IMR-90 (cell line): ENCODE measurements at regions not wholly inside any gene's neighbourhood (a gene's known extent, or its start where the extent isn't known, plus 50 kb on each side); places are given as distances from the start of the nearest gene placed in this dataset.

Source experiments
- ATAC-seq: fragments of 200-7000 bp; cut with Tn5 transposase; 2 replicates; pipeline ENCODE4 v1.9.1; 2020; ENCODE audit warnings: low read depth, mild to moderate bottlenecking, moderate library complexity
- BruUV-seq: library from RNA; stranded (reverse); fragments of 400-500 nt; replicated peaks from 2 replicates; lab custom pipeline; 2021; lab: Mats Ljungman, UMichigan
- CTCF ChIA-PET: fragments of 300-600 bp; formaldehyde crosslinking; extraction: SDS; loops from one replicate; lab custom pipeline; 2021; ENCODE audit warnings: antibody characterized with exemption; lab: Yijun Ruan, JAX
- POLR2A ChIA-PET: fragments of 300-600 bp; sonication (Branson Sonifier 250); formaldehyde crosslinking; loops from one replicate; lab custom pipeline; 2022; ENCODE audit warnings: antibody characterized with exemption; ENCODE audit not compliant: unreplicated experiment; lab: Charles Lee
- DNase-seq: peaks from one replicate; pipeline ENCODE4 v3.0.0; 2013
- H2AFZ ChIP-seq: replicated peaks from 2 replicates; pipeline ENCODE3; 2013; ENCODE audit warnings: low read length, mild to moderate bottlenecking; ENCODE audit not compliant: poor library complexity
- H2AK5ac ChIP-seq: 2 replicates; pipeline ENCODE4 v1.6.1; 2013; ENCODE audit warnings: low read depth, low read length, inconsistent platforms
- H2AK9ac ChIP-seq: replicated peaks from 2 replicates; pipeline ENCODE3; 2013; ENCODE audit warnings: mild to moderate bottlenecking, low read depth, low read length, moderate library complexity; ENCODE audit not compliant: poor library complexity
- H2BK120ac ChIP-seq: 2 replicates; pipeline ENCODE4 v1.6.1; 2013; ENCODE audit warnings: low read depth, low read length, inconsistent platforms
- H2BK15ac ChIP-seq: 3 replicates; pipeline ENCODE4 v1.6.1; 2013; ENCODE audit warnings: low read depth, low read length, inconsistent platforms
- H2BK20ac ChIP-seq: 2 replicates; pipeline ENCODE4 v1.6.1; 2013; ENCODE audit warnings: low read depth, mild to moderate bottlenecking, inconsistent platforms, low read length, moderate library complexity
- H2BK5ac ChIP-seq: 2 replicates; pipeline ENCODE4 v1.6.1; 2013; ENCODE audit warnings: mild to moderate bottlenecking, low read depth, low read length, inconsistent platforms; ENCODE audit not compliant: poor library complexity, severe bottlenecking
- H3K14ac ChIP-seq: replicated peaks from 2 replicates; pipeline ENCODE4 v1.6.1; 2013; ENCODE audit warnings: low read depth, low read length, inconsistent platforms
- H3K18ac ChIP-seq: 2 replicates; pipeline ENCODE4 v1.6.1; 2013; ENCODE audit warnings: low read depth, low read length, control low read depth
- H3K23ac ChIP-seq: 2 replicates; pipeline ENCODE4 v1.6.1; 2013; ENCODE audit warnings: low read depth, low read length, inconsistent platforms
- H3K27ac ChIP-seq: 2 replicates; pipeline ENCODE4 v1.5.1; 2013; ENCODE audit warnings: mild to moderate bottlenecking, control low read depth, low read length; ENCODE audit not compliant: insufficient read depth
- H3K27me3 ChIP-seq: 2 replicates; pipeline ENCODE4 v1.6.1; 2013; ENCODE audit warnings: low read length; ENCODE audit not compliant: control insufficient read depth, insufficient read depth
- H3K36me3 ChIP-seq: 2 replicates; pipeline ENCODE4 v1.6.1; 2013; ENCODE audit warnings: low read length, mixed read lengths; ENCODE audit not compliant: control insufficient read depth, insufficient read depth
- H3K4ac ChIP-seq: 2 replicates; pipeline ENCODE4 v1.6.1; 2013; ENCODE audit warnings: low read depth, low read length, inconsistent platforms
- H3K4me1 ChIP-seq: 2 replicates; pipeline ENCODE4 v1.6.1; 2013; ENCODE audit warnings: low read length, mixed read lengths; ENCODE audit not compliant: control insufficient read depth, insufficient read depth
- H3K4me2 ChIP-seq: 2 replicates; pipeline ENCODE4 v1.6.1; 2013; ENCODE audit warnings: low read depth, mild to moderate bottlenecking, control low read depth, low read length, moderate library complexity
- H3K4me3 ChIP-seq: 2 replicates; pipeline ENCODE4 v1.5.1; 2013; ENCODE audit warnings: low read depth, mild to moderate bottlenecking, control low read depth, low read length, moderate library complexity; ENCODE audit not compliant: insufficient read depth
- H3K56ac ChIP-seq: 2 replicates; pipeline ENCODE4 v1.6.1; 2013; ENCODE audit warnings: low read length, inconsistent platforms; ENCODE audit not compliant: insufficient read depth; ENCODE audit errors: extremely low read depth
- H3K79me1 ChIP-seq, 2 experiments: 2 replicates each; pipeline ENCODE4 v1.6.1; 2013; ENCODE audit warnings: low read length in 2 of 2, inconsistent platforms in 1 of 2, low read depth in 1 of 2
- H3K9ac ChIP-seq: 2 replicates; pipeline ENCODE4 v1.6.1; 2013; ENCODE audit warnings: low read depth, low read length, control low read depth
- H3K9me1 ChIP-seq: 2 replicates; pipeline ENCODE4 v1.6.1; 2013; ENCODE audit warnings: low read length, inconsistent platforms; ENCODE audit not compliant: insufficient read depth
- H3K9me3 ChIP-seq: 2 replicates; pipeline ENCODE4 v1.6.1; 2013; ENCODE audit warnings: low read length; ENCODE audit not compliant: control insufficient read depth, insufficient read depth
- H4K20me1 ChIP-seq: 2 replicates; pipeline ENCODE4 v1.6.1; 2013; ENCODE audit warnings: low read length, inconsistent platforms; ENCODE audit not compliant: insufficient read depth
- H4K5ac ChIP-seq: 2 replicates; pipeline ENCODE4 v1.6.1; 2013; ENCODE audit warnings: mild to moderate bottlenecking, low read depth, low read length, control low read depth
- H4K8ac ChIP-seq, 2 experiments: 2 replicates each; pipeline ENCODE4 v1.6.1; 2013; ENCODE audit warnings: low read depth in 2 of 2, low read length in 2 of 2, control low read depth in 1 of 2, inconsistent platforms in 1 of 2
- H4K91ac ChIP-seq: 2 replicates; pipeline ENCODE4 v1.6.1; 2013; ENCODE audit warnings: low read depth, low read length, inconsistent platforms; ENCODE audit not compliant: insufficient read depth
- BHLHE40 ChIP-seq: fragments of 150-350 bp; IDR thresholded peaks from 2 replicates; pipeline ENCODE4 v1.6.1; 2016; ENCODE audit warnings: mild to moderate bottlenecking, low read depth, low read length
- CEBPB ChIP-seq: IDR thresholded peaks from 2 replicates; pipeline ENCODE4 v1.6.1; 2012; ENCODE audit warnings: low read depth, low read length, improper control_type of control experiment
- CHD1 ChIP-seq: IDR thresholded peaks from 2 replicates; pipeline ENCODE4 v1.6.1; 2012; ENCODE audit warnings: low read depth, low read length, improper control_type of control experiment
- CTCF ChIP-seq: conservative IDR thresholded peaks from 2 replicates; pipeline ENCODE4 v1.5.1; 2012; ENCODE audit warnings: mild to moderate bottlenecking, low read depth, low read length, improper control_type of control experiment
- ELK1 ChIP-seq: fragments of 150-350 bp; IDR thresholded peaks from 2 replicates; pipeline ENCODE4 v1.6.1; 2016; ENCODE audit warnings: low read depth, mild to moderate bottlenecking, low read length, moderate library complexity, borderline replicate concordance
- FOS ChIP-seq: fragments of 150-350 bp; IDR thresholded peaks from 2 replicates; pipeline ENCODE4 v1.6.1; 2016; ENCODE audit warnings: low read depth, low read length
- MAFK ChIP-seq: IDR thresholded peaks from 2 replicates; pipeline ENCODE4 v1.6.1; 2012; ENCODE audit warnings: low read depth, low read length, improper control_type of control experiment
- MXI1 ChIP-seq: IDR thresholded peaks from 2 replicates; pipeline ENCODE4 v1.6.1; 2012; ENCODE audit warnings: low read depth, mild to moderate bottlenecking, low read length, moderate library complexity, borderline replicate concordance
- POLR2A ChIP-seq: IDR thresholded peaks from 2 replicates; pipeline ENCODE4 v1.6.1; 2012; ENCODE audit warnings: mild to moderate bottlenecking, low read depth, low read length
- RAD21 ChIP-seq: IDR thresholded peaks from 2 replicates; pipeline ENCODE4 v1.6.1; 2012; ENCODE audit warnings: low read length, improper control_type of control experiment
- RCOR1 ChIP-seq: IDR thresholded peaks from 2 replicates; pipeline ENCODE4 v1.6.1; 2012; ENCODE audit warnings: mild to moderate bottlenecking, low read length, improper control_type of control experiment; ENCODE audit not compliant: insufficient replicate concordance
- SMC3 ChIP-seq: fragments of 150-350 bp; IDR thresholded peaks from 2 replicates; pipeline ENCODE4 v1.6.1; 2016; ENCODE audit warnings: low read depth, mild to moderate bottlenecking, antibody characterized with exemption, low read length, moderate library complexity
- WGBS, 2 experiments: methylation state at CpG; one replicate each; pipeline versions ENCODE4 v1.1.5 to v1.1.7; 2013; ENCODE audit warnings: missing lambda C conversion rate in 2 of 2; ENCODE audit not compliant: insufficient read length in 1 of 2; ENCODE audit errors: extremely low coverage in 2 of 2; 5-methylcytosine and 5-hydroxymethylcytosine counted together
- dilution Hi-C: fragments of 300-500 bp; cut with HindIII; formaldehyde crosslinking; loops from one replicate; pipeline ENCODE4 v1.14.3; 2018; ENCODE audit warnings: low sequenced_read_pairs; ENCODE audit not compliant: unreplicated experiment
- in situ Hi-C: fragments of 300-500 bp; cut with MboI; formaldehyde crosslinking; loops from 3 replicates; pipeline ENCODE4 v1.14.3; 2019; ENCODE audit warnings: low sequenced_read_pairs, inconsistent platforms, mixed read lengths
- intact Hi-C: fragments of 100-400 bp; cut with micrococcal nuclease; formaldehyde crosslinking; loops from 2 replicates; pipeline ENCODE4 v1.10.0; 2022

GRCh38 chr2:121021685-121022084, 263.3 kb downstream of the TFCP2L1 start:
- H3K4ac ChIP-seq = no peak overlapping the region
- no peak overlapping the region for H3K9ac ChIP-seq
- no peaks in the 10 kb centered on the region for H4K20me1 ChIP-seq
- H3K4me2 ChIP-seq = no peak overlapping the region
- dilution Hi-C loops (no loop called here), intact Hi-C loops (no loop called here), in situ Hi-C loops (no loop called here)
- no peaks in the 10 kb centered on the region for H3K4me1 ChIP-seq
- BruUV-seq = no TSS peak
- H2AK9ac ChIP-seq = no peak overlapping the region
- peaks cover 3% of the 10 kb centered on the region for H3K9me3 ChIP-seq
- no peak overlapping the region for H3K4me3 ChIP-seq
- peak overlapping the region; percentile 39 for H2AFZ ChIP-seq
- H2BK20ac ChIP-seq = no peak overlapping the region
- DNase-seq (no peak), ATAC-seq (no peak)
- H4K91ac ChIP-seq = no peak overlapping the region
- H3K9me1 ChIP-seq = no peaks in the 10 kb centered on the region
- no peak overlapping the region for H4K5ac ChIP-seq
- ChIA-PET POLR2A (no interaction called here), CTCF (no interaction called here)
- H2AK5ac ChIP-seq = no peak overlapping the region
- no CpG with 5 or more reads among the region's 7 CpGs for WGBS, 2 experiments
- TF ChIP-seq CEBPB (no peak), MAFK (no peak), RCOR1 (no peak), MXI1 (no peak), SMC3 (no peak), RAD21 (no peak), CHD1 (no peak), CTCF (no peak), ELK1 (no peak), FOS (no peak), POLR2A (no peak), BHLHE40 (no peak)
- H2BK5ac ChIP-seq = no peak overlapping the region
- no peak overlapping the region for H2BK120ac ChIP-seq
- H3K36me3 ChIP-seq = no peaks in the 10 kb centered on the region
- no peak overlapping the region for H3K23ac ChIP-seq
- peaks cover 37% of the 10 kb centered on the region for H3K27me3 ChIP-seq
- no peaks in the 10 kb centered on the region for H3K79me1 ChIP-seq
- no peak overlapping the region for H3K18ac ChIP-seq
- H4K8ac ChIP-seq = no peak overlapping the region
- no peak overlapping the region for H3K56ac ChIP-seq
- no peak overlapping the region for H3K27ac ChIP-seq
- H2BK15ac ChIP-seq = no peak overlapping the region
- no peak overlapping the region for H3K14ac ChIP-seq
